ENCODE measurements at regions not wholly inside any gene's neighbourhood (a gene's known extent, or its start where the extent isn't known, plus 50 kb on each side); places are given as distances from the start of the nearest gene placed in this dataset.

- TF ChIP-seq EP300 (IDR thresholded peaks at IDR 0.05; ENCODE audit: low read depth) (no peak), POLR2A (IDR thresholded peaks at IDR 0.05) (no peak)
These were observed 203.9 kb upstream of the OR13F1 start for GRCh38 chr9:104300124-104300523.
